PC-9 (cell line): ENCODE measurements at regions not wholly inside any gene's neighbourhood (a gene's known extent, or its start where the extent isn't known, plus 50 kb on each side); places are given as distances from the start of the nearest gene placed in this dataset.

Experiments
- CTCF ChIP-seq: fragments of 200-600 bp; sonication (generic); conservative IDR thresholded peaks from 2 replicates; pipeline ENCODE4 v1.6.1; 2017; ENCODE audit warnings: mixed run types, antibody characterized with exemption, mild to moderate bottlenecking, moderate library complexity
- EZH2 ChIP-seq: fragments of 200-600 bp; sonication (generic); IDR thresholded peaks from 2 replicates; pipeline ENCODE4 v1.8.0; 2017; ENCODE audit warnings: antibody characterized with exemption, low read depth

DNA sequence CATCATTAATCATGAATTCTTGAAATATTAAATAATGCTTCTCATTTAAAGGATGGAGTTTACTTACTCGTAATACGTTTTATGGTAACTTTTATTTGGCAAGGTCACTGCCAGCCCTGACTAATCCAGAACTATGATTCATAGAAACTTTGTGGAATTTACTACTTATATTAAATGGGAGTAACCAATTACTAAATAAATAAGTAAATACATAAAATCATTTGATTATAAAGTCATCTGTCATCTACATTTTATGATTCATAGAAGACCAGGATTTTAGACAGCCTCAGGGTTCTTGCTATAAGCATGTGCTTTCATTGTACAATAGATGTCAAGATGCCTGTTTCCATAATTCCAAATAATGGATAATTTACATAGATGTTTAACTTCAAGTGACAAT is 611.1 kb downstream of the TBC1D4 start:
- TF ChIP-seq CTCF (no peak), EZH2 (no peak)
